NCI-H146 treated with DMSO at 0.1 percent for 48 hours (cell line): ENCODE measurements at regions not wholly inside any gene's neighbourhood (a gene's known extent, or its start where the extent isn't known, plus 50 kb on each side); places are given as distances from the start of the nearest gene placed in this dataset.

ENCODE experiments used
- DNase-seq: peaks from one replicate; lab custom pipeline; 2025; ENCODE audit not compliant: unreplicated experiment; lab: John Stamatoyannopoulos, UW

GRCh38 chr11:116643521-116643920 lies 129.3 kb downstream of the BUD13 start:
- DNase-seq: no peak

GRCh38 chr11:116642902-116643301 lies 129.9 kb downstream of the BUD13 start:
- DNase-seq: no peak

GRCh38 chr11:116642481-116642880 lies 130.3 kb downstream of the BUD13 start:
- no peak for DNase-seq

GRCh38 chr11:116641561-116642045 lies 131.2 kb downstream of the BUD13 start:
- peak; percentile 56 for DNase-seq

- DNase-seq: no peak
These were observed 132.0 kb downstream of the BUD13 start for GRCh38 chr11:116640641-116641402.

GRCh38 chr11:116638463-116638862 lies 134.3 kb downstream of the BUD13 start:
- no peak for DNase-seq

GRCh38 chr11:116637766-116638165 lies 135.0 kb downstream of the BUD13 start:
- no peak for DNase-seq

- peak; percentile 77 for DNase-seq
These were observed 136.4 kb downstream of the BUD13 start for GRCh38 chr11:116636341-116636929.

GRCh38 chr11:116631201-116631600 lies 141.6 kb downstream of the BUD13 start:
- DNase-seq: no peak

GRCh38 chr11:116618461-116618860 lies 154.3 kb downstream of the BUD13 start:
- DNase-seq: no peak

GRCh38 chr11:116615211-116615865 lies 157.4 kb downstream of the BUD13 start:
- no peak for DNase-seq

GRCh38 chr11:116614306-116615210 lies 158.2 kb downstream of the BUD13 start:
- DNase-seq: no peak

GRCh38 chr11:116613206-116613875 lies 159.4 kb downstream of the BUD13 start:
- no peak for DNase-seq

- no peak for DNase-seq
These were observed 160.7 kb downstream of the BUD13 start for GRCh38 chr11:116611998-116612620.

GRCh38 chr11:116610190-116610589 lies 162.6 kb downstream of the BUD13 start:
- peak; percentile 30 for DNase-seq

- DNase-seq: no peak
These were observed 165.8 kb downstream of the BUD13 start for GRCh38 chr11:116607027-116607426.

- no peak for DNase-seq
These were observed 167.0 kb downstream of the BUD13 start for GRCh38 chr11:116605543-116606459.

GRCh38 chr11:116603728-116604323 lies 169.0 kb downstream of the BUD13 start:
- DNase-seq: no peak

GRCh38 chr11:116602637-116602942 lies 170.2 kb downstream of the BUD13 start:
- DNase-seq: no peak
